HG03280 (cell line): ENCODE measurements at regions not wholly inside any gene's neighbourhood (a gene's known extent, or its start where the extent isn't known, plus 50 kb on each side); places are given as distances from the start of the nearest gene placed in this dataset.
A peak's percentile ranks its signal among the peaks of the same experiment; 100 is the strongest.

Experiments
- ATAC-seq: cut with Tn5 transposase; IDR thresholded peaks from one replicate; pipeline ENCODE4 v1.9.1; 2021; ENCODE audit warnings: mild to moderate bottlenecking, moderate library complexity; ENCODE audit not compliant: unreplicated experiment

GRCh38 chr3:22208844-22209243 is 457.8 kb upstream of the ZNF385D start:
- no peak for ATAC-seq

GRCh38 chr3:22209578-22209977 is 458.6 kb upstream of the ZNF385D start:
- ATAC-seq, result no peak

DNA sequence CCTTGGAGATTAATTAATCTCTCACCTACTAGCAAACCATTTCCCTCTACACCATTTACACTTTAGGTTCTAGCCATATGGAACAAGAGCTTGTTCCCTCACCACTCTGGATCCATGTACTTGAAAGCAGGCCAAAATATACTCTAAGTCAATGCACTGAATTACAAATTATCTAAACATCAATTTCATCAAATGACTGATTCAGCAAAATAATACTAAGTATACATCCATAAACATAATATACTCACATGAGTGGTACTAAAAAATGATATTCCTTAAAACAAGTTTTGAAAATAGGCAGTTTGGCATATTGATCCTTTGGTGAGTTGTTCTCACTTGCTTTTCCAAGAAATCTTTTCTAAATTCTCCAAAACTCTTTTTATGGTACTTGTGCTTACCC is 459.7 kb upstream of the ZNF385D start:
- ATAC-seq, result no peak

DNA sequence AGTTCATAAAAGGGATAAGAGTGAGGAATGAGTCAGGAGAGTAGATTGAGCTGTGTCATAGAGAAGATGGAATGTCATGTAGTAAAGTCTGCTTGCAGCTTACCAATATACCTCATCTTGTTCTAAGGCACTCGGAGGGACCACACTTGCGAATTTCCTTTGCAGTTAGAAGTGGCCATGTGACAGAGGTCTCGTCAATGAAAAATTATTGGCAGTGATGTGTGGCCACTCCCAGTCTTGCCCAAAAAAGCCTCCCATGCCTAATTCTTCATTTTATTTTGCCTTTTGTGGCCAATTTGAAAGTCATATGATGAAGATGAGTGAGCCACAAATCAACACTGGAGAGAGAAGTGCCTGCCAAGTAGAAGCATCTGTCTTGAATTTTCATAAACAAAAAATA is 465.6 kb upstream of the ZNF385D start:
- no peak for ATAC-seq

DNA sequence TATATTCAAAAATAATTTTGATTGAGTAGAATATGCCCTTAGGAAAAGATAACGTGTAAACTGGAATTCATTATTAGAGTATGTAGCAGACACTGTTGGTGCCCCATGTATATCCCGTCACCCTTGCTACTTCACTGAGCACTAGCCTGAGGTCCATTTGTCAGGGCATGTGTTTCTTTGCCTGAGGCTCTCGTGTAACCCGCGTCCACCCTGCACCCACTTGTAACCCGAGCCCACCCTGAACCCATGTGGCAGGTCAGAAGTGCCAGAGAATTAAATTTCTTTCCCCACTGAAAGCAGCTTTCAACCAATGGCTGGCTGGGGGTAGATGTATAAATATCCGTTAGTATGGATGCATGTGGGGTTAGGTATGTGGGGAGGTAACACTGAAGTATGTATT is 474.2 kb upstream of the ZNF385D start:
- ATAC-seq, result no peak

DNA sequence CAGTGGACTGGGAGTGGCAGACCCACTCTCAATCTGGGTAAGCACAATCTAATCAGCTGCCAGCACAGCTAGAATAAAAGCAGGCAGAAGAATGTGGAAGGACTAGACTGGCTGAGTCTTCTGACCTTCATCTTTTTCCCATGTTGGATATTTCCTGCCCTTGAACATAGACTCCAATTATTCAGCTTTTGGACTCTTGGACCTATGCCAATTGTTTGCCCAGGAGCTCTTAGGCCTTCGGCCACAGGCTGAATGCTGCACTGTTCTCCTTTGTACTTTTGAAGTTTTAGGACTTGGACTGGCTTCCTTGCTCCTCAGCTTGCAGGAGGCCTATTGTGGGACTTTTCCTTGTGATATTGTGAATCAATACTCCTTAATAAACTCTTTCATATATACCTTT is 477.7 kb upstream of the ZNF385D start:
- ATAC-seq, result no peak

GRCh38 chr3:22231061-22231460 is 480.1 kb upstream of the ZNF385D start:
- no peak for ATAC-seq

DNA sequence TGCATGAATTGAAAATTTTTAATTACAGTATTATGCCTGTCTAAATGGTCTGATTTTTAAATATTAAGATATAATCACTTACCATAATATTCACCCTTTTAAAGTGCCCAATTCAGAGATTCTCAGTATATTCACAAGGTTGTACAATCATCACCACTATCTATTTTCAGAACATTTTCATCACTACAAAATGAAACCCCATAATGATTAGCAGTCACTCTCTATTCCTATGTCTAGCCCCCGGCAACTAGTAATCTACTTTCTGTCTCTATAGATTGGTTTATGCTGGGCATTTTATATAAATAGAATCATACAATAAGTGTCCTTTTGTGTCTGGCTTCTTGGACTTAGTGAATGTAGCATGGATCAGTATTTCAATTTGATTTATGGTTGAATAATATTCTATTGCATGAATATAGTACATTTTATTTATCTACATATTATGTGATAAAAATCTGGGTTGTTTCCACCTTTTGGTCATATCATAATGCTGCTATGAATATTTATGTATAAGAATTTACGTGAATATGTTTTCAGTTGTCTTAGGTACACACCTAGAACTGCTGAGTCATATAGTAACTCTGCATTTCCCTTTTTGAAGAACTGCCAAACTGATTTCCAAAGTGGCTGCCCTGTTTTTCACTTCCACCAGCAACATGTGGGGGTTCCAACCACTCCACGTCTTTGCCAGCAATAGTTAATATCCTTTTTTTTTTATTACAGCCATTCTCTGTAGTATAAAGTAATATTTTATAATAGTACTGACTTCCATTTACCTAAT is 485.7 kb upstream of the ZNF385D start:
- ATAC-seq, result peak; percentile 57

DNA sequence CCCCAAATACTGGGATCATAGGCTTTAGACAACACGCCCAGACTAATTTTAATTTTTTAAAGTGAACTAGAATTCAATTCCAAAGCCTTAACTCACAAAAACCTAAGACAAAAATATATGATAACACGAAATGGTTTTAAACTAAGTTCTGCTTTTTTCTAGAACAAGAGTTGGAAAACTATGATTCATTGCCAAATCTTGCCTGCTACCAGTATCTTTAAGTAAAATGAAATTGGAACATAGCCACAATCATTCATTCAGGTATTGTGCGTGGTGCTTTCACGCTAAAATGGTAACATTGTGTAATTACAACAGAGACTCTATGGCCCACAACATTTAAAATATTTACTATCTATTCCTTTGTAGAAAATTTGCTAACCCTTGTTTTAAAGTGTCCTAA is 488.0 kb upstream of the ZNF385D start:
- ATAC-seq, result no peak

DNA sequence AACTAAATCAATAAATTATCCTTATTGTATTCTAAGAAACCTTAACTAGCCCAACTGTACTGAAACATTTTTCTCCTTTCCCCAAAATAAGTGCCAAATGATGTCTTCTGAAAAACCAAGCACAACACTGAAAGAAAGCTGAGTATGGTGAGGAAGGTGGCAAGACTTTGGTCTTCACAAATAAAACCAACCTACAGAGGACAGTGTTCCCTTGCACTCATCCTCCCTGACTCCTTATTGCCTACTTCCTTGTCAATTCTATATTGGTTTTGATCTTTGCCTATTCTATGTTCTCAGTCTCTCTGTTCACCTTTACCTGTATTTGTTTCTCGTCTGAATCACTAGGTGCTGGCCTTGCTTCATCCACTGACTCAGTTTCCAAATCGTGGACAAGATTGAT is 490.1 kb upstream of the ZNF385D start:
- ATAC-seq, result no peak

- ATAC-seq, result no peak
These were observed 493.9 kb upstream of the ZNF385D start for GRCh38 chr3:22244761-22245521.

DNA sequence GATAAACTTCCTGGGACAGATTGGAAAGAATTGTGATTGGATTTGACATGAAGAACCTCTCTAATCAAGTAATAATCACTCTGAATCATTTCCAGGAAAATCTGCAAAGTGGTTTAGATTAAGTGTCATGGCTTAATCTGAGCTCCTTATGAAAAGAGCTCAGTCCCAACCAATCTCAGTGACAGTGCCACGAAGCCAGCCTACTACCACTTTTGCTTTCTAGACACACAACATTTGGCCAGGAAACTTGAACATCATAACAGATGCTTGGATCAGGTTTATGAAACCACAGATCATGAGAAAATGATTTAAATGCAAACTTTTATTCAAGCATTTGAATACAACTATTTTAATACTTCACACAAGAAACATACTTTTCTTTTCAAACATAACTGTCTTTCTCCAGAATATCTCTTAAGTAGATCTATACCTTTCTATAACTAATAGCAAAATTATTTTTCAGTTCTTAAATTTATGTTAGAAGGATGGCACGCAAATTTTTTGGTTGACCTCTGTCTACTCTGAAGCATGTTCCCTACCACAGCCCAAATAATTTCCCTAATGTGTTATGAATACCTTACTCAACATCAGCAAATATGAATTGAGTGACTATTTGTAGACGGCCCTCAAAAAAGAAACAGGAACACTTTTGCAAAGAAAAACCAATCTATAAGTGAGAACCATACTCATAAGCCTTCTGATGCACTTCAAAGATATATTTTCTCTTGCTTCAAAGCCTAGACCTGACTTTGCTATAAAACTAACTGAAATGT is 495.0 kb upstream of the ZNF385D start:
- ATAC-seq, result no peak

DNA sequence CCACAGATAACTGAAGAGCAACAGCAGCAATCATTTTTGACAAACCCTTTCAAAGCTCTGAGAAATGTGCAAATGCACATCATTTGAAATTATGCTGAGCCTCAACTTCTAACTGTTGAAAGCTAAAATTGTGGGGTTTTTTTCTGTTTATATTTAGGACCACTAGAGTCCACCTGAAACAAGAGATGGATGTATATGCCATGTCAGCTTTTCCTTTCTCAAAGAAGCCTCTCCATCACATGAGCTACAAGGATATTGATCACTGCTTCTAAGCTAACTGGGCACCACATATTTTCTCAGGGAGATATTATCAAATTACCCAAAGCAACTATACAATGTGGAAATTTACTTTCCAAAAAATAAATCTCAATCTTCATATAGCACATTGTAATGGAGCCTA is 498.6 kb upstream of the ZNF385D start:
- no peak for ATAC-seq

- no peak for ATAC-seq
These were observed 506.2 kb upstream of the ZNF385D start for GRCh38 chr3:22257252-22257651.

- no peak for ATAC-seq
These were observed 511.4 kb upstream of the ZNF385D start for GRCh38 chr3:22262386-22262785.

DNA sequence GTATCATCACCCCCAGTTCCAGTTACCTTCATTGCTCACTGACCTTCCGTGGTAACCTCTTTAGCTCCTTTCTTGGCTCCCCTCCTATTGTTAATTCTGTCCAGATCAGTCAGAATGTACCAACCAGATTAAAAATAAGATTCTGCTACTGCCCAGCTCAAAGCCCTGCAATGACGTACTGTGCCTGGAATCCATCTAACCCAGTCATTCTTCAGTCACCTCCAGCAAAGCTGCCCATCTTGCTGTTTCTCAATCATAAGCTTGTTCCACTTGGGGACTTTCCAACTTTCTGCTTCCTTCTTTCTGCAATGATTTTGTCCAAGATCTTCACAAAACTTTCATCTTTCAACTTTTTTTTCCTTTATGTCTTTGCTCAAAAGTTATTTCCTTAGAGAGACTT is 512.0 kb upstream of the ZNF385D start:
- no peak for ATAC-seq

DNA sequence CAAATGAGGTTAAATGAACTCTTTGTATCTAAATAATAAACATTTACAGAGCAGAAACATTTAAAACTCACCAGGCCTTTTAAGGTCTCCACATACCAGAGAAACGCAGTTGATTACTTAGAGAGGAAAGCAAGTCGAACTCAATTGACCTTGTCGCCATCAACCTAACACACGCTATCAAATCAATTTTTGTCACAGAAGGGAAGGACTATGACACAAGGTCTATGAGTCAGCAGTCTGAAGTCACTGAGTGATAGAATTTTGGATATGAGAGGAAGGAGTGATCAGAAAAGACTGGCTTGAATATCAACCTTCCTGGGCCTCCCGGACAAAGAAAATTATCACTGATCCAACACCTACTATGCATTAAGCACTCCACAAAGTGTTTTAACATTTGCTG is 514.4 kb upstream of the ZNF385D start:
- ATAC-seq, result no peak

DNA sequence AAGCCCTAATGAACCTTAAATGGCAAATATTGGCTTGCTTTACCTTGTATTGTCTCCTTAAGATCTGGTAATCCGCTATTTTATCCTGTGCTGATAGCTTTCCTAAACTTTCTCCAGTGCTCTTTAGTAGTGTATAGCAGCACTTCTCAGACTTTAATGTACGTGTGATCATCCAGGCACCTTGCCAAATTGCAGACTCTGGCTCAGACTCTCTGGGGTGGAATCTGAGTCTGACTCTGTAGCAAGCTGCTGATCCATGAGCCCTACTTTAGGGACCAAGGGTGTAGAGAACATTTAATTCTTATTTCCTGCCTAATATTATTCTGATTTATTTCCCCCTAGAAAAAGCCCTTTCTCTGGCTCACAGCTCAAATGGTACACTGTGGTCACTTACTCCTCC is 518.8 kb upstream of the ZNF385D start:
- ATAC-seq, result no peak

DNA sequence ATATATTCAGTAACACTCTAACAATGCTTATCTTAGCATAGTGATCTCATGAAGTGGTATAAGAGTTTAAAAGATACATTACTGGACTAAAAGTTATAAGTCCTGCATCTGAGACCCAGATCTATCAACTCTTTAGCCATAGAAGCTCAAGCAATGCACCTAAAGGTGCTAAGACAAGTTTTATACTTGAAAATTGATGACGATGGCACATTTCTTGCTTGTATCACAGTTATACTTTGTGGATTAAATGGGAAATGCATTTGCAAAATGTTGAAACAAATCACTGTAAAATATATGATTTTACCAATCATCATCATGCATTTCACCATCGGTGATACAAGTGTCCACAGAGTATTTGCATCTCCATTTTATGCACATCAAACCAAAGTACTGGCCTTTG is 525.3 kb upstream of the ZNF385D start:
- no peak for ATAC-seq

GRCh38 chr3:22284559-22284958 is 533.5 kb upstream of the ZNF385D start:
- no peak for ATAC-seq

GRCh38 chr3:22288756-22289155 is 537.7 kb upstream of the ZNF385D start:
- no peak for ATAC-seq

- ATAC-seq, result no peak
These were observed 541.7 kb upstream of the ZNF385D start for GRCh38 chr3:22292681-22293080.
